ENCODE measurements at regions not wholly inside any gene's neighbourhood (a gene's known extent, or its start where the extent isn't known, plus 50 kb on each side); places are given as distances from the start of the nearest gene placed in this dataset.

GRCh38 chr4:81574991-81575390 is 103.3 kb upstream of the RASGEF1B start:
- ATAC-seq (no peak), FAIRE-seq (no peak), DNase-seq (ENCODE audit: low read depth, low spot score) (no peak)
- TF ChIP-seq STAT3 (IDR thresholded peaks at IDR 0.05; ENCODE audit: low read depth, low read length) (no peak), FOXM1 (IDR thresholded peaks at IDR 0.05; ENCODE audit: low read depth, low read length) (no peak)
- in situ Hi-C loops (cut with MboI), result no loop called here
- no TSS peak for BruUV-seq (replicated peaks)
- Histone ChIP-seq H2AFZ (ENCODE audit: control insufficient read depth, low read depth, low read length) (no peak overlapping the region), H3K36me3 (ENCODE audit: control insufficient read depth in 2 of 2, insufficient read depth in 2 of 2, low read length in 1 of 2) (no peaks in the 10 kb centered on the region), H3K79me2 (ENCODE audit: control insufficient read depth, insufficient read depth, low read length) (no peaks in the 10 kb centered on the region), H3K9ac (ENCODE audit: control insufficient read depth, insufficient read depth, low read length) (no peak overlapping the region), H3K9me3 (replicated peaks; ENCODE audit: control insufficient read depth, insufficient read depth, low read length) (no peaks in the 10 kb centered on the region), H3K27ac (ENCODE audit: control insufficient read depth, insufficient read depth) (no peak overlapping the region), H3K27me3 (replicated peaks in 1 of 2; ENCODE audit: control insufficient read depth in 2 of 2, insufficient read depth in 2 of 2, low read length in 1 of 2) (no peaks in the 10 kb centered on the region; a peak in 1 of 4 replicates), H3K4me3 (no peak overlapping the region), H4K20me1 (ENCODE audit: control insufficient read depth, insufficient read depth) (no peaks in the 10 kb centered on the region), H3K4me1 (ENCODE audit: control insufficient read depth, insufficient read depth, low read length) (no peaks in the 10 kb centered on the region), H3K4me2 (ENCODE audit: control insufficient read depth, insufficient read depth) (no peak overlapping the region)
- CTCF ChIA-PET, result interaction anchor here (0.7 kb wide), 1 partner anchor 16 kb away, joined by 3 read pairs; no protein-coding TSS in a partner anchor
- WGBS (ENCODE audit: insufficient coverage, insufficient replicate concordance, low lambda C conversion rate, missing lambda C conversion rate), result 51% methylated on average over 3 of the region's 3 CpGs
- POLR2A ChIA-PET, result no interaction called here
- SMC1A ChIA-PET (ENCODE audit: uncharacterized antibody, unreplicated experiment), result interaction anchor here (0.8 kb wide), 1 partner anchor 17 kb away, joined by 3 read pairs; no protein-coding TSS in a partner anchor
- intact Hi-C loops (cut with micrococcal nuclease; ENCODE audit: unreplicated experiment), result no loop called here
- RAD21 ChIA-PET (ENCODE audit: unreplicated experiment), result no interaction called here

GRCh38 chr4:81573840-81574239 is 102.1 kb upstream of the RASGEF1B start:
- ChIA-PET CTCF (no interaction called here), POLR2A (no interaction called here), RAD21 (ENCODE audit: unreplicated experiment) (no interaction called here), SMC1A (ENCODE audit: uncharacterized antibody, unreplicated experiment) (no interaction called here)
- H3K27me3 ChIP-seq (replicated peaks in 1 of 2; ENCODE audit: control insufficient read depth in 2 of 2, insufficient read depth in 2 of 2, low read length in 1 of 2), result no peaks in the 10 kb centered on the region; a peak in 1 of 4 replicates
- H4K20me1 ChIP-seq (ENCODE audit: control insufficient read depth, insufficient read depth), result no peaks in the 10 kb centered on the region
- H3K4me2 ChIP-seq (ENCODE audit: control insufficient read depth, insufficient read depth), result no peak overlapping the region
- H3K36me3 ChIP-seq (ENCODE audit: control insufficient read depth in 2 of 2, insufficient read depth in 2 of 2, low read length in 1 of 2), result no peaks in the 10 kb centered on the region
- BruUV-seq (replicated peaks), result no TSS peak
- DNase-seq (ENCODE audit: low read depth, low spot score) (no peak), FAIRE-seq (no peak), ATAC-seq (no peak)
- H3K79me2 ChIP-seq (ENCODE audit: control insufficient read depth, insufficient read depth, low read length), result no peaks in the 10 kb centered on the region
- no peak overlapping the region for H2AFZ ChIP-seq (ENCODE audit: control insufficient read depth, low read depth, low read length)
- no peaks in the 10 kb centered on the region for H3K9me3 ChIP-seq (replicated peaks; ENCODE audit: control insufficient read depth, insufficient read depth, low read length)
- 25% methylated on average over 4 of the region's 4 CpGs for WGBS (ENCODE audit: insufficient coverage, insufficient replicate concordance, low lambda C conversion rate, missing lambda C conversion rate)
- TF ChIP-seq HCFC1 (IDR thresholded peaks at IDR 0.05; ENCODE audit: low read length), result no peak
- no peak for TF ChIP-seq SREBF1 (IDR thresholded peaks at IDR 0.05; ENCODE audit: low read length)
- no peak overlapping the region for H3K27ac ChIP-seq (ENCODE audit: control insufficient read depth, insufficient read depth)
- H3K9ac ChIP-seq (ENCODE audit: control insufficient read depth, insufficient read depth, low read length), result no peak overlapping the region
- in situ Hi-C loops (cut with MboI) (no loop called here), intact Hi-C loops (cut with micrococcal nuclease; ENCODE audit: unreplicated experiment) (no loop called here)
- no peaks in the 10 kb centered on the region for H3K4me1 ChIP-seq (ENCODE audit: control insufficient read depth, insufficient read depth, low read length)
- H3K4me3 ChIP-seq, result no peak overlapping the region

Data from GM12878 (cell line).